Astrocyte of the spinal cord (primary cell): ENCODE measurements at regions not wholly inside any gene's neighbourhood (a gene's known extent, or its start where the extent isn't known, plus 50 kb on each side); places are given as distances from the start of the nearest gene placed in this dataset.

Experiments used
- DNase-seq: peaks from one replicate; pipeline ENCODE4 v3.0.0; 2011; ENCODE audit warnings: low read depth, low spot score
- H3K4me3 ChIP-seq: 2 replicates; pipeline ENCODE4 v1.5.1; 2011; ENCODE audit warnings: low read depth, mild to moderate bottlenecking, low read length, moderate library complexity
- CTCF ChIP-seq: IDR thresholded peaks from 2 replicates; pipeline ENCODE4 v1.5.1; 2012; ENCODE audit warnings: low read depth, mild to moderate bottlenecking, low read length, inconsistent platforms
- in situ Hi-C: cut with HindIII; loops from 2 replicates; pipeline ENCODE4 v1.10.0; 2017; ENCODE audit warnings: low sequenced_read_pairs

DNA sequence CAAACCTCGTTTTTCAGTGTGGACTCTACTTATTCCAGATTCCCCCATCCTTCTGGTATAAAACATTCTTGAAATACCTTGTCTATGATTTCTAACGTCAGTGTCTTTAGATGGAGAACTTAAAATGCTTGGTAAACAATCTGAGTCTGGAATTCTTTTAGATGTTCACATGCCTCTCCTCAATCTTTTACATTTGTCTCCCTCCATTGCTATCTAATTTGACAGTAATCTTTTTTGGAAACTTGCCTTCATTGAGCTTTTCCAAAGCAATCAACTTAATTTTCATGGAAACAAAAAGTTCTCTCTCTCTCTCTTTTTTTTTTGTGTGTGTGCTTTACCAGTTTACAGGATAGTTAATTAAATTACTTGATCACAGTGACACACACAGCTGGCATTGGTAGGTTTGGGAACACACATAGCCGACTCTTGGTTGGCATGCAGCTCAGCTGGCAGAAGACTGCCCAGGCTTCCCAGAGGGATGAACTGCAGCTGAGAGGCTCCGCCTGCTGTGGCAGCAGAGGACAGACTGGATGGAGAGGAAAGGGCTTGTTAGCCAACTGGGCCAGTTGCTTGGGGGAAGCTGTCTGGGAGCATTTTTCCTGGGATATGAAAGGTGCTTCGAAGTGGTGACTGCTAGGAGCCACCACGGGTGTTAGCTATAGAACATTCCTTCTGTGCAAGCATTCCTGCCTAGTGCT is 271.3 kb downstream of the ZSWIM6 start:
- peak; percentile 21 for TF ChIP-seq CTCF
- no peak overlapping the region for H3K4me3 ChIP-seq
- in situ Hi-C loops = no loop called here
- DNase-seq = no peak

DNA sequence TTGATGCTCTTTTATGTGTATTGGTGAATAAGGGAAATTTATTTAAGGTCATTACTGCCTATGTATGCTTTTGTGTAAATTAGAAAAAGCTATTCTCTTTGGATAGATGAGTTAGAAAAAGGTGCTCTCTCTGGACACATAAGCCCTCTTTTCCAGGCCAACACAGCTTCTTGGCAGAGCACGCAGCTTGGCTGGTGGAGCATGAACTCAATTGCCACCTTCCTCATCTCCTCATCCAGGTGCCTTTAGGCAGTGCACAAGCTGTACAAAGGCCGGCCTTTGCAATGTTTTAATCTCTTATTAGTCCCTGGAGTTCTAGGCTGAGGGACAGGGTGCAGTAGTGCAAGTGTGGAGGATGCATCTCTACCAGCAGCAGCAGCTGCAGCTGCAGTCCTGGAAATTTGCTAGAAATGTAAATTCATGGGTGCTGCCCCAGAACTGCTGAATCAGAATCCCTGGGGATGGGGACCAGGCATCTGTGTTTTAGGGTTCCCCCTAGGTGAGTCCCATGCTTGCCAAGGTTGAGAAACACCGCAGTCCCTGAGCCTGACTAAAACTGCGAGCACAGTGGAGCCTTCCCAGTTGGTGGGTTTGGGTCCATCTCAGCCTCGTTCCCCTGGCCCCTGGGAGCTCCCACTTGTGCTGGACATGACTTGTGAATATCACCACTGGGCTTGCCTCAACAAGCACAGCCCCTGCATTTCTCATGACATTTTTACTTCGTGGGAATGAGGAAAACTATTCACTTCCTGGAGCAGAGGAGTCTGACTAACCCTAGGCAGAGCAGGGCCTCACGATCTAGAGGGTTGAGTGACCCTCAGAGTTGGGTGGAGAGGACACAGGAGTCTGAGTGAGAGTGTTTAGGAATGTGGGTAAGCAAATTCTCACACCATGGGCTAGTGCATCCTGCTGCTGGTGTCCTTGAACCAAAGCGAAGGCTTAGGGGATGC is 272.3 kb downstream of the ZSWIM6 start:
- no peak for TF ChIP-seq CTCF
- H3K4me3 ChIP-seq = no peak overlapping the region
- DNase-seq = no peak
- in situ Hi-C loops = no loop called here

- no peak for TF ChIP-seq CTCF
- in situ Hi-C loops = no loop called here
- no peak for DNase-seq
- H3K4me3 ChIP-seq = no peak overlapping the region
Measured at GRCh38 chr5:61609840-61610677, 278.0 kb downstream of the ZSWIM6 start.

- TF ChIP-seq CTCF = no peak
- H3K4me3 ChIP-seq = no peak overlapping the region
Measured at GRCh38 chr5:61610678-61611024, 278.6 kb downstream of the ZSWIM6 start.

DNA sequence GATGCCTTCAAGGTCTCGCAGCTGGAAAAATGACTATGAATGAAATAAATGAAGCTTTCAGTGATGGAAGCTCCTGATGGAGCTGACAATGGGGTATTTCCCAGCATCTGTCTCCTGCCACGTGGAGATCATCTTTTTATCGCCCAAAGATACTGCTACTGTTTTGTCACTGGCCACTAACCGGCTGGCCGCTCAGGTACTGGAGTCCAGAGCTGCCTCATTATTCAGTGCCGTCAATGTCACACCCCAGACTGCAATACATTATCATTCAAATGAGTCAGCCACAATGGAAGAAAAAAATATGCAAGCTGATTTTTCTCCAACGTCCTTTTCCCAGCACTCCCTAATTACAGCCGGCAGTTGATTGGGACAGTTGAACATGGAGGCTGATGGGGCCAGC is 280.4 kb downstream of the ZSWIM6 start:
- in situ Hi-C loops = no loop called here
- TF ChIP-seq CTCF = no peak

More at GRCh38 chr5:61610678-61611024, 278.6 kb downstream of the ZSWIM6 start:
- no peak for DNase-seq
- in situ Hi-C loops = no loop called here

DNA sequence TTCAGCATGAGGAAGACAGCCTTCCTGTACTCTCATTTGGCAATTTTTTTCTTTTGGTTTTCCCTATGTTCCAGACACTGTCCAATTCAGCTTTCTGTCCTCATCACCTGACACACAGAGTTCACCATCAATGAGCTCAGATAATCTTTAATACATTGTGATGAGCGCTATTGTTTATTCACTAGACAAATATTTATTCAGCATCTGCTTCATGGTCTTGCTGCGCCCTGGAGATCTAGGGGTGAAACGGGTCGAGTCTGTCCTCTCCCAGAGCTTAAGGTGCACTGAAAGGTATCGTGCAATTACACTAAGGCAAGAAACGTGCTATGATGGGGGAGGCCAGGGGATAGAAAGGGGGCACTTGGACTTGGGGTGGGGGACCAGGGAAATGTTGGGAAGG is 281.6 kb downstream of the ZSWIM6 start:
- no peak for TF ChIP-seq CTCF
- H3K4me3 ChIP-seq = no peak overlapping the region
- DNase-seq = no peak
- in situ Hi-C loops = no loop called here

More for the DNA sequence above, 280.4 kb downstream of the ZSWIM6 start:
- no peak for DNase-seq
- no peak overlapping the region for H3K4me3 ChIP-seq
